Epithelial cell of proximal tubule (primary cell): ENCODE measurements at regions not wholly inside any gene's neighbourhood (a gene's known extent, or its start where the extent isn't known, plus 50 kb on each side); places are given as distances from the start of the nearest gene placed in this dataset.
"Not testable (repeated sequence)": the region's sequence is repeated elsewhere in the genome, so short reads cannot be mapped to it uniquely, and the experiment has no call there.

ENCODE experiments used
- DNase-seq: peaks from one replicate; pipeline ENCODE4 v3.0.0-alpha.2; 2011; ENCODE audit warnings: low read depth
- H3K4me3 ChIP-seq: 2 replicates; pipeline ENCODE4 v1.5.1; 2011; ENCODE audit warnings: low read depth, mild to moderate bottlenecking, low read length

DNA sequence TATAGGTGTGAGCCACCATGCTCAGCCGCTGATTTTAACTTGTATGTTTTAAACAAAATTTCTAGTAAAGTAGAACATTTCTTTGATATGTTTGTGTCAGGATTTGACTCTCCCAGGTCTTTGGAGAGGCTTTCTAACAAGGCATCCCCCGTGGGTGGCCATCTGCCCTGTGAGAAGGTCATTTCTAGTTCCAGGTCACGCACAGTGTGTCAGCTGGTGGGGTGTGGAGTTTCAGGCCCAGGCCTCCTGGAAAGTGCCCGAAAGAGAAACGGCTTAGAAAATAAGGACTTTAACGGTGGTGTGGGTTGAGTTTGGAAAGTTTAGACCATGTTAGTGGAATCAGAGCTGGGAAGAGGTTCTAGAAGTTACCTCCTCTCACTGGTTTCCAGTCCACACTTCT, 61.0 kb downstream of the SPDYE17 start:
- not testable (repeated sequence) for H3K4me3 ChIP-seq, DNase-seq

DNA sequence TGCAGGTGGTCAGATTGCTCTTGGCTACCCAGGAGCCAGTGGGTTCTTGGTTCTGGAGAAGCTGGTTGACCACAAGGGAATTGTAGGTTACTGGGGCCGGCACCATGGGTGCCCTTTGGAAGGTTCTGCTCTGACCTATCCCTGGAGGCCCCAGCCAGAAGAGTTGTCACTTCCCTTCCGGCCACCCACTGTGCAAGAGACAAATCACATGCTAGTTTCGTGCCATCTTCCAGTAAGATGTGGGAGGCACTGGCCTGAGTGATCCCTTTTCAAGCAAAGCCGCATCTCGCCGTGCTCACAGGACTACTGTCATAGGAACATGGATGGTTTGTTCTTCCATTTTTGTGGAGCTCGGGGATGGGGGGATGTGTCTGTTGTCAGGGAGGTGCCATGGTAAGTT, 62.3 kb downstream of the SPDYE17 start:
- not testable (repeated sequence) for H3K4me3 ChIP-seq, DNase-seq

DNA sequence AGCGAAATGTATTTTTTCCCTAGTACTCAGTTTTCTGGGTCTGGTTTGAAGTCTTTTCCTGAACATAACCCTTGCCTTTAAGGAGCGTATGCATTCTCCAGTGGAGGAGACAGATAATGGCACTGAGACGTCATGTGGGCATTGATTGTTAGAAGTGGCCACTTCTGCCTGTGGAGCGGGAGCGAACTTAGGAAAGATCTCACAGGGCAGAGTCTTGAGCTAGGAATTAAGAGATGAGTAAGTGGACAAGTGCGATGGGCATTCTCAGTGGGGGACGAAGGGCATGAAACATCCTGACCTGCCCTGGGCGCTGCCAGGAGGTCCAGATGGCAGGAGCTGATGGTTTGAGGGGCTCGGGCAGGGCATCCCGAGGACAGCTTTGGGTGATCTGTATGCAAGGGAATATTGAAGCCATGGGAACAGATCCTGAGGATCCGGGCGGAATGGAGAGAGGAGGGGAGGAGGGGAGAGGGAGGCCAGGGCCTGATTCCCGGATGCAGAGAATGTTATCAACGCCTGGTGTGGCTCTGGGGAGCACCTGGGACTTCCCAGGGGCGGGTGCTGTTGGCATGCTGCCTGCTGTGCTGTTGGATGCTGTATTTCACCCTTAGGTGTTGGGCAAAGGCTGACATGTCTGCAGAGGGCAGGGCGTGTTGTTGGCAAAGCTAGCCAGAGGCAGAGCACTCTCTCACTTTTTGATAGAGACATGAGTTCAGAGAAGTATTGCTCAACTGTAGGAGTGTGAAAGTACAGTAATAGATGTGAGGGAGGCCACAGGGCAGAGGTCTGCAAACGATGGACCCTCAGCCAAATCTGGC, 66.2 kb downstream of the SPDYE17 start:
- DNase-seq, H3K4me3 ChIP-seq: not testable (repeated sequence)

- H3K4me3 ChIP-seq, DNase-seq: not testable (repeated sequence)
Observed at GRCh38 chr7:76964050-76964449, 68.1 kb downstream of the SPDYE17 start.

DNA sequence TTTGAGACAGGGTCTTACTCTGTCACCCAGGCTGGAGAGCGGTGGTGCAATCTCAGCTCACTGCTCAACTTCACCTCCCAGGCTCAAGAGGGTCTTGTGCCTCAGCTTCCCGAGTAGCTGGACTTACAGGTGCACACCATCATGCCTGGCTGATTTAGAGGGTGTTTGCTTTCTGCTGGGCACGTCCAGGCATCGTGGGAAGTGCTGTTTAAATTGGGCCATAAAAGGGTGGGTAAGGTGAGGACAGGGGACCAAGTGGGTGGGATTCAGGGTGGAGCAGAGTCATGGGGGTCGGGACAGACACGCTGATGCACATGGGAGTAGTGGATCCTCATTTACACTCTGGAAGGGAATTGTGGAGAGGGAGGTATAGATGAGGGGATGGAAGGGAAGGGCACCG, 69.1 kb downstream of the SPDYE17 start:
- not testable (repeated sequence) for H3K4me3 ChIP-seq, DNase-seq

DNA sequence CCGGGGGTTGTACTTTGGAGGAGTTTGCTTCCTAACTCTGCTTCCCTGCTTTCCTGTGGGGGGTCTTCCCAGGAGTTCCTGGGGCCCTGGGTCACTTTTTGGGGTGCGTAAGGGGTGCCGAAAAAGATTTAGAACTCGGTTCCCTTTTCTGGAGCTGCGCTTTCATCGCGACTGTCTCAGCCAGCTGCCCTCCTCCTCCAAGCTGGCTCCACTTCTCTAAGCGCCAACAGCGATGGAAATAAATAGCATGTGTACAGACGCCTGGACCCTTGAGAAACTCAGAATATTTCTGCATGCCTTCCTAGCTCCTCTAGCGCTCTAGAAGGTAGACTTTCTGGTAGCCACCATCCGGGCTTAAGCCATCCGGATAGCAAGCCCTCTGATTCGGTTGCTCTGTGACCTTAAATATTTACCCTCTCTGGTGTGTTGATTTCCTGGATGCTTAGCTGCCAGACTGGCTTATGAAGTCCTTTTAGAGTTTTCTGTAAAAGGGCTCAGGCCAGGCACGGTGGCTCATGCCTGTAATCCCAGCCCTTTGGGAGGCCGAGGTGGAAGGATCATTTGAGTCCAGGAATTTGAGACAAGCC, 71.7 kb downstream of the SPDYE17 start:
- not testable (repeated sequence) for DNase-seq

GRCh38 chr7:76959573-76960399, 72.4 kb downstream of the SPDYE17 start:
- not testable (repeated sequence) for H3K4me3 ChIP-seq, DNase-seq

More for the DNA sequence above, 71.7 kb downstream of the SPDYE17 start:
- H3K4me3 ChIP-seq = not testable (repeated sequence)

GRCh38 chr7:76956531-76956930, 75.6 kb downstream of the SPDYE17 start:
- not testable (repeated sequence) for DNase-seq, H3K4me3 ChIP-seq

DNA sequence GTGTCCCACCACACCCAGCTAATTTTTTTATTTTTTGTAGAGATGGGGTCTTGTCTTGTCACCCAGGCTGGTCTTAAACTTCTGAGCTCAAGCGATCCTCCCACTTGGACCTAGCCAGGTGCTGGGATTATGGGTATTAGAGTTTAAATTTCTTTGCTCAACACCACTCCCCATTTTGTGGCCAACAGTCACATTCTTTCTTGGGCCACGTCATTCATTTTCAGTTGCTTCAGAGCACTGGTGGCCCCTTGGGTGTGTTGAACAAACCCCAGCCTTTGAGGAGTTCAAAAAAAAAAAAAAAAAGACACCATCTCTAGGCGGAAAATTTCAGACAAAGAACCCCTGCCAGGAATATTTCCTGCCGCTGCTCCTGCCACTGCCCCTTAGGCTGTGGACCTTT, 77.0 kb downstream of the SPDYE17 start:
- not testable (repeated sequence) for DNase-seq, H3K4me3 ChIP-seq

DNA sequence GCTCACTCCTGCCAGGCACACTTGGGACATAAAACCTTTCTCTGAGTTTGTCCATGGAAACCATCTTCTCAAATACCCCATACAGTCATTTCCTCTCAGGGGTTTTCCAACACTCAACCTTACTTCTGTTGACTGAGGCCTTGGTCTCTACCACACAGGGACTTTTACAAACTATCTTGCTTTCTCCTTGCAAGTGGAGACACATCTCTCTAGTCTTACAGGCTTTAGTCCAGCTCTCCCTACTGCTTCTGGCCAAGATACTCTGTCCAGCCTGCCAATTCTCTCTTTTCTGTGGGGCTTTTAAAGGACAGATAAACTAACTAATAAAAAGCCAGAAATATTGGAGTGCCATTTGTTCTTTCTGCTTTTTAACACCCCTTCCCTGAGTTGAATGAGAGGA, 87.6 kb downstream of the SPDYE17 start:
- DNase-seq = not testable (repeated sequence)

DNA sequence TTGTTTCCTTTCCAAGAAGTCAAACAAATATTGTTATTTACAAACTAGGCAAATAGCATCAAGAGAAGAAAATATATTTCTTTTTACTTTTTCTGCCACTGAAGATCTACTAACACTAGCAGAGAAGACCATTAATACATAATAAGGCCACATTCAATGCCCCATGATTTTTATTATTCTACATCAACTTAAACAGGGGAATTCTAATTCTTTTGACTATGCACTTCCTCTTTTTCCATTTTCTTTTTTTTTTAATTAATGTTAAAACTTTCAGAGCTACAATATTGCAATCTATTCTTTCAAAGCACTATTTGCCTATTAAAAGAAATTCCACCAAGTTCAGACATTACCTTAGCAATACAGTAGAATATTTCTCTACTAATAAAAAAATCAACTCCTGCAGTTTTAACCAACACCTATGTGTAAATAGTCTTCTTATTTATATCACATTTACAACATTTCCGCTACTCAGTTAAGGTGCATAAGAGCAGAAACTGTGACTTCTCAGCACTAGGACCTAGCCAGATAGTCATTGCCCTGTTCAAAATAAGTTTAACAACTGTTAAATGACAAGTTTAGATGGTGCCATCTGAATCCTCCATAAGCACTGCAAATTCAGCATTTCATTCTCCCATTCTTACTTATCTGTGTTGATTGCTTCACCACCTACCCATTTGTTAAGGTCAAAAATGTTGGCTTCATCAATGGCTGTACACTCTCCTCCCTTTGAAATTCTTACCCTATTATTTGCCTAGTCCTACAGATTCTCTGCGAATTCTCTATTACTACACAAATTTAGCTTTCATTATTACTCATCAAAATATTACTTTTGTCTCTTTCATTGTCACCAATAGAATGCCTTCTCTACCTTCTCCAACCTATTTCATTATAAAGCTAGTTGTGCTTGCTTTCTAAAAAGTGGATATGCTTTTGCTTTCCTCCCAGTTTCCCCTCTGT, 90.1 kb downstream of the SPDYE17 start:
- DNase-seq, H3K4me3 ChIP-seq: not testable (repeated sequence)

More for the DNA sequence above, 87.6 kb downstream of the SPDYE17 start:
- not testable (repeated sequence) for H3K4me3 ChIP-seq

GRCh38 chr7:76937781-76938180, 94.4 kb downstream of the SPDYE17 start:
- DNase-seq, H3K4me3 ChIP-seq: not testable (repeated sequence)

DNA sequence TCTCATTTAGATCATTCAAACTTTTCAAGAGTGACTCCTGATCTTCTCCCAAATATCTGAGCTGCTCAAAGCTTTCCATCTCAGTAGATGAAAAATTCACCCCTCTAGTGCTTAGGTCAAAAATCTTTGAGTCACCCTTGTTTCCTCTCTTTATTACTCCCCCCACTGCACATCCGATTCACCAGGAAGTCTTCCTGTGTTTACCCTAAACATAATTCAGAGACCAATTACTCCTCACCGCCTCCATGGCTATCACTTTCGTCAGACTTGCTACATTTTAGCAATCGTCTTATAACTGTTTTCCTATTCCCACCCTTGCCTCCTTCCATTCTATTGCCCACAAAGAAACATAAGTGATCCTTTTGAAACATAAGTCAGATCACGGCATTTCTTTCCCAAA, 94.8 kb downstream of the SPDYE17 start:
- not testable (repeated sequence) for DNase-seq, H3K4me3 ChIP-seq

DNA sequence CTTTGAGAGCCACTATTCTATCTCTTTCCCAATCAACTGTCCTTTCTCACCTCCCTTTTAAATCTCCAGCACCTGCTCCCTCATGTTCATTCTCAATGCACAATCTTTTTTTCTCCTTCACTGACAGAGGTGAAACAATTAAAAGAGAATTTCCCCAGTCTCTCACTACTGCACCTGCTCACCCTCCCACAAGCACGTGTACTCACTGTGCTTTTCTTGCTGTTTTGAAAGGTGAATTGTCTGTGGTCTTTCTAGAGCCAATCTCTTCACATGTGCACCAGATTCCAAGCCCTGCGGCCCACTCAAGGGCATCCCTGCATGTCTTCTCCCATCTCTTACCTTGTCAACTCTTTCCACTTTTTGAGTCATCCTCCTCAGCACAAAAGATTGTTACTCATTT, 95.8 kb downstream of the SPDYE17 start:
- not testable (repeated sequence) for DNase-seq, H3K4me3 ChIP-seq

- not testable (repeated sequence) for H3K4me3 ChIP-seq, DNase-seq
Observed at GRCh38 chr7:76934711-76935110, 97.5 kb downstream of the SPDYE17 start.

DNA sequence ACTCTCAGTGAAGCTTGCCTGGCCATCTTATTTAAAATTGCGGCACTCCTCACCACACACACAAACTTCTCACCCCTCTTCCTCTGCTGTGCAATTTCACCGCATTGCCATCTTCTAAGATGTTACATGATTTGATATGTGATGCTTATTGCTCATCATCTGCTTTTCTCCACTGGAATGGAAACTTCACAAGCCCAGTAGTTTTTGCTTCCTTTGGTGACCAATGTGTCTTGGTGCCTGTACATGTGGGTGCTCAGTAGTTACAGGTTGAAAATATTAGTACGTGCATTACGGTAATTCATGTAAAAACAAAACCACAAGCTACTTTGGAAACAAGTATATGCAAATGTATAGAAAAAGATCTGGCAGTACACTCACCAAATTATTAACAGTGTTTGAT, 99.2 kb downstream of the SPDYE17 start:
- not testable (repeated sequence) for H3K4me3 ChIP-seq, DNase-seq

- not testable (repeated sequence) for H3K4me3 ChIP-seq, DNase-seq
Observed at GRCh38 chr7:76931441-76931840, 100.7 kb downstream of the SPDYE17 start.

- not testable (repeated sequence) for H3K4me3 ChIP-seq, DNase-seq
Observed at GRCh38 chr7:76930416-76930815, 101.7 kb downstream of the SPDYE17 start.
